IMR-90 (cell line): ENCODE measurements at regions not wholly inside any gene's neighbourhood (a gene's known extent, or its start where the extent isn't known, plus 50 kb on each side); places are given as distances from the start of the nearest gene placed in this dataset.

Experiments used
- ATAC-seq: fragments of 200-7000 bp; cut with Tn5 transposase; 2 replicates; pipeline ENCODE4 v1.9.1; 2020; ENCODE audit warnings: low read depth, mild to moderate bottlenecking, moderate library complexity
- BruUV-seq: library from RNA; stranded (reverse); fragments of 400-500 nt; replicated peaks from 2 replicates; lab custom pipeline; 2021; lab: Mats Ljungman, UMichigan
- CTCF ChIA-PET: fragments of 300-600 bp; formaldehyde crosslinking; extraction: SDS; loops from one replicate; lab custom pipeline; 2021; ENCODE audit warnings: antibody characterized with exemption; lab: Yijun Ruan, JAX
- POLR2A ChIA-PET: fragments of 300-600 bp; sonication (Branson Sonifier 250); formaldehyde crosslinking; loops from one replicate; lab custom pipeline; 2022; ENCODE audit warnings: antibody characterized with exemption; ENCODE audit not compliant: unreplicated experiment; lab: Charles Lee
- DNase-seq: peaks from one replicate; pipeline ENCODE4 v3.0.0; 2013
- H2AFZ ChIP-seq: replicated peaks from 2 replicates; pipeline ENCODE3; 2013; ENCODE audit warnings: low read length, mild to moderate bottlenecking; ENCODE audit not compliant: poor library complexity
- H2AK5ac ChIP-seq: 2 replicates; pipeline ENCODE4 v1.6.1; 2013; ENCODE audit warnings: low read depth, low read length, inconsistent platforms
- H2AK9ac ChIP-seq: replicated peaks from 2 replicates; pipeline ENCODE3; 2013; ENCODE audit warnings: mild to moderate bottlenecking, low read depth, low read length, moderate library complexity; ENCODE audit not compliant: poor library complexity
- H2BK120ac ChIP-seq: 2 replicates; pipeline ENCODE4 v1.6.1; 2013; ENCODE audit warnings: low read depth, low read length, inconsistent platforms
- H2BK15ac ChIP-seq: 3 replicates; pipeline ENCODE4 v1.6.1; 2013; ENCODE audit warnings: low read depth, low read length, inconsistent platforms
- H2BK20ac ChIP-seq: 2 replicates; pipeline ENCODE4 v1.6.1; 2013; ENCODE audit warnings: low read depth, mild to moderate bottlenecking, inconsistent platforms, low read length, moderate library complexity
- H2BK5ac ChIP-seq: 2 replicates; pipeline ENCODE4 v1.6.1; 2013; ENCODE audit warnings: mild to moderate bottlenecking, low read depth, low read length, inconsistent platforms; ENCODE audit not compliant: poor library complexity, severe bottlenecking
- H3K14ac ChIP-seq: replicated peaks from 2 replicates; pipeline ENCODE4 v1.6.1; 2013; ENCODE audit warnings: low read depth, low read length, inconsistent platforms
- H3K18ac ChIP-seq: 2 replicates; pipeline ENCODE4 v1.6.1; 2013; ENCODE audit warnings: low read depth, low read length, control low read depth
- H3K23ac ChIP-seq: 2 replicates; pipeline ENCODE4 v1.6.1; 2013; ENCODE audit warnings: low read depth, low read length, inconsistent platforms
- H3K27ac ChIP-seq: 2 replicates; pipeline ENCODE4 v1.5.1; 2013; ENCODE audit warnings: mild to moderate bottlenecking, control low read depth, low read length; ENCODE audit not compliant: insufficient read depth
- H3K27me3 ChIP-seq: 2 replicates; pipeline ENCODE4 v1.6.1; 2013; ENCODE audit warnings: low read length; ENCODE audit not compliant: control insufficient read depth, insufficient read depth
- H3K36me3 ChIP-seq: 2 replicates; pipeline ENCODE4 v1.6.1; 2013; ENCODE audit warnings: low read length, mixed read lengths; ENCODE audit not compliant: control insufficient read depth, insufficient read depth
- H3K4ac ChIP-seq: 2 replicates; pipeline ENCODE4 v1.6.1; 2013; ENCODE audit warnings: low read depth, low read length, inconsistent platforms
- H3K4me1 ChIP-seq: 2 replicates; pipeline ENCODE4 v1.6.1; 2013; ENCODE audit warnings: low read length, mixed read lengths; ENCODE audit not compliant: control insufficient read depth, insufficient read depth
- H3K4me2 ChIP-seq: 2 replicates; pipeline ENCODE4 v1.6.1; 2013; ENCODE audit warnings: low read depth, mild to moderate bottlenecking, control low read depth, low read length, moderate library complexity
- H3K4me3 ChIP-seq: 2 replicates; pipeline ENCODE4 v1.5.1; 2013; ENCODE audit warnings: low read depth, mild to moderate bottlenecking, control low read depth, low read length, moderate library complexity; ENCODE audit not compliant: insufficient read depth
- H3K56ac ChIP-seq: 2 replicates; pipeline ENCODE4 v1.6.1; 2013; ENCODE audit warnings: low read length, inconsistent platforms; ENCODE audit not compliant: insufficient read depth; ENCODE audit errors: extremely low read depth
- H3K79me1 ChIP-seq, 2 experiments: 2 replicates each; pipeline ENCODE4 v1.6.1; 2013; ENCODE audit warnings: low read length in 2 of 2, inconsistent platforms in 1 of 2, low read depth in 1 of 2
- H3K9ac ChIP-seq: 2 replicates; pipeline ENCODE4 v1.6.1; 2013; ENCODE audit warnings: low read depth, low read length, control low read depth
- H3K9me1 ChIP-seq: 2 replicates; pipeline ENCODE4 v1.6.1; 2013; ENCODE audit warnings: low read length, inconsistent platforms; ENCODE audit not compliant: insufficient read depth
- H3K9me3 ChIP-seq: 2 replicates; pipeline ENCODE4 v1.6.1; 2013; ENCODE audit warnings: low read length; ENCODE audit not compliant: control insufficient read depth, insufficient read depth
- H4K20me1 ChIP-seq: 2 replicates; pipeline ENCODE4 v1.6.1; 2013; ENCODE audit warnings: low read length, inconsistent platforms; ENCODE audit not compliant: insufficient read depth
- H4K5ac ChIP-seq: 2 replicates; pipeline ENCODE4 v1.6.1; 2013; ENCODE audit warnings: mild to moderate bottlenecking, low read depth, low read length, control low read depth
- H4K8ac ChIP-seq, 2 experiments: 2 replicates each; pipeline ENCODE4 v1.6.1; 2013; ENCODE audit warnings: low read depth in 2 of 2, low read length in 2 of 2, control low read depth in 1 of 2, inconsistent platforms in 1 of 2
- H4K91ac ChIP-seq: 2 replicates; pipeline ENCODE4 v1.6.1; 2013; ENCODE audit warnings: low read depth, low read length, inconsistent platforms; ENCODE audit not compliant: insufficient read depth
- BHLHE40 ChIP-seq: fragments of 150-350 bp; IDR thresholded peaks from 2 replicates; pipeline ENCODE4 v1.6.1; 2016; ENCODE audit warnings: mild to moderate bottlenecking, low read depth, low read length
- CHD1 ChIP-seq: IDR thresholded peaks from 2 replicates; pipeline ENCODE4 v1.6.1; 2012; ENCODE audit warnings: low read depth, low read length, improper control_type of control experiment
- RCOR1 ChIP-seq: IDR thresholded peaks from 2 replicates; pipeline ENCODE4 v1.6.1; 2012; ENCODE audit warnings: mild to moderate bottlenecking, low read length, improper control_type of control experiment; ENCODE audit not compliant: insufficient replicate concordance
- RFX5 ChIP-seq: IDR thresholded peaks from 2 replicates; pipeline ENCODE4 v1.8.0; 2012; ENCODE audit warnings: low read depth, mild to moderate bottlenecking, low read length, moderate library complexity
- WGBS, 2 experiments: methylation state at CpG; one replicate each; pipeline versions ENCODE4 v1.1.5 to v1.1.7; 2013; ENCODE audit warnings: missing lambda C conversion rate in 2 of 2; ENCODE audit not compliant: insufficient read length in 1 of 2; ENCODE audit errors: extremely low coverage in 2 of 2; 5-methylcytosine and 5-hydroxymethylcytosine counted together
- dilution Hi-C: fragments of 300-500 bp; cut with HindIII; formaldehyde crosslinking; loops from one replicate; pipeline ENCODE4 v1.14.3; 2018; ENCODE audit warnings: low sequenced_read_pairs; ENCODE audit not compliant: unreplicated experiment
- in situ Hi-C: fragments of 300-500 bp; cut with MboI; formaldehyde crosslinking; loops from 3 replicates; pipeline ENCODE4 v1.14.3; 2019; ENCODE audit warnings: low sequenced_read_pairs, inconsistent platforms, mixed read lengths
- intact Hi-C: fragments of 100-400 bp; cut with micrococcal nuclease; formaldehyde crosslinking; loops from 2 replicates; pipeline ENCODE4 v1.10.0; 2022
- TF ChIP-seq, protein P1 (sequence below): conservative IDR thresholded peaks from 2 replicates; pipeline ENCODE4 v1.5.1; 2012; ENCODE audit warnings: mild to moderate bottlenecking, low read depth, low read length, improper control_type of control experiment
- TF ChIP-seq, protein P2 (sequence below): fragments of 150-350 bp; IDR thresholded peaks from 2 replicates; pipeline ENCODE4 v1.6.1; 2017; ENCODE audit warnings: mild to moderate bottlenecking, antibody characterized with exemption, low read length, low read depth

DNA sequence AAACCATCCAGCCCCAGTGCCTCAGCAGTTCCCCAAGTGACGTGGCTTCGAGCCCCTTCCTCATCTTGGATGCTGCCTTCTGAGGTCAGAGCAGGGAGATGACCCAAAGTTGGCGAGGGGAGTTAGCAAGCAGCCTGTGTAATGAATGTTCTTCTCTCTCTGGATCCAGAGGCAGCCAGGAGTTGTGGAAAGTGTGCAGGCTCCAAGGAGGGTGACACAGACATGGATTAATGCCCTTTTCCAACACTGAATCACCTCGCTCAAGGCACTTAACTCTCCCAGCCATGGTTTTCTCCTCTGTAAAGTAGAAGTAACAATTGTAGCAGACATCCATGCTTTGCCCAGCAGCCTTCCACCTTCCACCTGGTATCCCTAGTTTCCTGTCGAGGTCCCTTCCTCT lies 64.6 kb upstream of the HAND1 start:
- no peaks in the 10 kb centered on the region for H3K4me1 ChIP-seq
- no peak overlapping the region for H2AFZ ChIP-seq
- H3K27ac ChIP-seq, result no peak overlapping the region
- H4K5ac ChIP-seq, result no peak overlapping the region
- no peak overlapping the region for H2BK120ac ChIP-seq
- no peak overlapping the region for H3K23ac ChIP-seq
- peaks cover 33% of the 10 kb centered on the region for H3K27me3 ChIP-seq
- no peak overlapping the region for H4K91ac ChIP-seq
- H2AK5ac ChIP-seq, result no peak overlapping the region
- H3K36me3 ChIP-seq, result no peaks in the 10 kb centered on the region
- H3K4ac ChIP-seq, result no peak overlapping the region
- H3K9me1 ChIP-seq, result no peaks in the 10 kb centered on the region
- no peak overlapping the region for H2BK20ac ChIP-seq
- no peaks in the 10 kb centered on the region for H3K79me1 ChIP-seq
- WGBS, 2 experiments, result no CpG with 5 or more reads among the region's 5 CpGs
- ATAC-seq, result no peak
- 0 out of 2 replicates have a peak, but pooled peaks cover 3% of the 10 kb centered on the region for H4K20me1 ChIP-seq
- no peak overlapping the region for H3K4me2 ChIP-seq
- H3K14ac ChIP-seq, result no peak overlapping the region
- in situ Hi-C loops, result no loop called here
- H2AK9ac ChIP-seq, result peak overlapping the region; percentile 28
- H3K56ac ChIP-seq, result no peak overlapping the region
- no peak overlapping the region for H3K18ac ChIP-seq
- H3K4me3 ChIP-seq, result no peak overlapping the region
- no peak overlapping the region for H2BK15ac ChIP-seq
- ChIA-PET POLR2A (no interaction called here), CTCF (no interaction called here)
- no peak for DNase-seq
- H3K9ac ChIP-seq, result no peak overlapping the region
- TF ChIP-seq, protein P1, sequence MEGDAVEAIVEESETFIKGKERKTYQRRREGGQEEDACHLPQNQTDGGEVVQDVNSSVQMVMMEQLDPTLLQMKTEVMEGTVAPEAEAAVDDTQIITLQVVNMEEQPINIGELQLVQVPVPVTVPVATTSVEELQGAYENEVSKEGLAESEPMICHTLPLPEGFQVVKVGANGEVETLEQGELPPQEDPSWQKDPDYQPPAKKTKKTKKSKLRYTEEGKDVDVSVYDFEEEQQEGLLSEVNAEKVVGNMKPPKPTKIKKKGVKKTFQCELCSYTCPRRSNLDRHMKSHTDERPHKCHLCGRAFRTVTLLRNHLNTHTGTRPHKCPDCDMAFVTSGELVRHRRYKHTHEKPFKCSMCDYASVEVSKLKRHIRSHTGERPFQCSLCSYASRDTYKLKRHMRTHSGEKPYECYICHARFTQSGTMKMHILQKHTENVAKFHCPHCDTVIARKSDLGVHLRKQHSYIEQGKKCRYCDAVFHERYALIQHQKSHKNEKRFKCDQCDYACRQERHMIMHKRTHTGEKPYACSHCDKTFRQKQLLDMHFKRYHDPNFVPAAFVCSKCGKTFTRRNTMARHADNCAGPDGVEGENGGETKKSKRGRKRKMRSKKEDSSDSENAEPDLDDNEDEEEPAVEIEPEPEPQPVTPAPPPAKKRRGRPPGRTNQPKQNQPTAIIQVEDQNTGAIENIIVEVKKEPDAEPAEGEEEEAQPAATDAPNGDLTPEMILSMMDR, result no peak
- TF ChIP-seq, protein P2, sequence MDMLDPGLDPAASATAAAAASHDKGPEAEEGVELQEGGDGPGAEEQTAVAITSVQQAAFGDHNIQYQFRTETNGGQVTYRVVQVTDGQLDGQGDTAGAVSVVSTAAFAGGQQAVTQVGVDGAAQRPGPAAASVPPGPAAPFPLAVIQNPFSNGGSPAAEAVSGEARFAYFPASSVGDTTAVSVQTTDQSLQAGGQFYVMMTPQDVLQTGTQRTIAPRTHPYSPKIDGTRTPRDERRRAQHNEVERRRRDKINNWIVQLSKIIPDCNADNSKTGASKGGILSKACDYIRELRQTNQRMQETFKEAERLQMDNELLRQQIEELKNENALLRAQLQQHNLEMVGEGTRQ, result no peak
- TF ChIP-seq RFX5 (no peak), RCOR1 (no peak), CHD1 (no peak), BHLHE40 (no peak)
- no peak overlapping the region for H4K8ac ChIP-seq
- H2BK5ac ChIP-seq, result no peak overlapping the region
- no peaks in the 10 kb centered on the region for H3K9me3 ChIP-seq
- intact Hi-C loops, result no loop called here
- no TSS peak for BruUV-seq
- dilution Hi-C loops, result no loop called here
